HG03060 (cell line): ENCODE measurements at regions not wholly inside any gene's neighbourhood (a gene's known extent, or its start where the extent isn't known, plus 50 kb on each side); places are given as distances from the start of the nearest gene placed in this dataset.
"Not testable (repeated sequence)": the region's sequence is repeated elsewhere in the genome, so short reads cannot be mapped to it uniquely, and the experiment has no call there.

Experiments used
- ATAC-seq: cut with Tn5 transposase; IDR thresholded peaks from one replicate; pipeline ENCODE4 v1.9.1; 2021; ENCODE audit warnings: low read depth, moderate number of reproducible peaks; ENCODE audit not compliant: unreplicated experiment

GRCh38 chr11:57047610-57048009, 58.9 kb downstream of the OR5AK2 start:
- no peak for ATAC-seq

- ATAC-seq, result no peak
These were observed 61.0 kb downstream of the OR5AK2 start for GRCh38 chr11:57049749-57050148.

DNA sequence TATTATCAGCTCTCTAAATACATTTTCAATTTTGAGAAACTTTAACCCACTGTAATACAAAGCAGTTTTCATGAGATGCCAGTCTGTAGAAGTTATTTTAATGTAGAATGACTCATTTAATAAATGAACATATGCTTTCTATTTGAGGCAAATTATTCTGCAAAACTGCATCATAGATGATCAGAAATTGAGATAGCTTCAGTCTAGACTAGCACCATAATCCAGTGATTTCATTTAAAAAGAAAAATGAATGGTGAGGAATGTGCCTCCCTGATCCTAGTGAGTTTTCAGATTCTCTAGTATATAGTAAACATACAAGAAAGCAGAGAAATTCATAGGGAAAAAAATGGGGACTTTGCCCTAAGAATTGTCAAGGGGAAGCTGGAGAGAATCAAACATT, 66.1 kb downstream of the OR5AK2 start:
- no peak for ATAC-seq

DNA sequence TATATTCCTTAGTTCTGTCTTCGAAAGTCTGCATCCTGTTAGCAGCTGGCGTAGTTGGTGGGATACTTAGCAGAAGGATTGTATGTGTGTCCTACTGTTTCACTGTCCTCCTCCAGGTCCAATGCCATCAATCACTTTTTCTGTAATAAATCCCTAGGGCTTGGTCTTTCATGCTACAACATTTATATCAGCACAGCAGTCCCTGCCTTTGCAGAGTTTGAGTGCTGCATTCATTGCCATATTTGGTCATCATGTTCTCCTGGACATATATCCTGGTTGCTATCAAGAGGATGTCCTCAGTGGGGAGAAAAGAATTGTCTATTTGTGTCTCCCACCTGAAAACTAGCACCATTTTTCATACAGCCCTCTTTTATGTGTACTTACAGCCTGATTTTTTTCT, 67.0 kb downstream of the OR5AK2 start:
- ATAC-seq, result no peak

DNA sequence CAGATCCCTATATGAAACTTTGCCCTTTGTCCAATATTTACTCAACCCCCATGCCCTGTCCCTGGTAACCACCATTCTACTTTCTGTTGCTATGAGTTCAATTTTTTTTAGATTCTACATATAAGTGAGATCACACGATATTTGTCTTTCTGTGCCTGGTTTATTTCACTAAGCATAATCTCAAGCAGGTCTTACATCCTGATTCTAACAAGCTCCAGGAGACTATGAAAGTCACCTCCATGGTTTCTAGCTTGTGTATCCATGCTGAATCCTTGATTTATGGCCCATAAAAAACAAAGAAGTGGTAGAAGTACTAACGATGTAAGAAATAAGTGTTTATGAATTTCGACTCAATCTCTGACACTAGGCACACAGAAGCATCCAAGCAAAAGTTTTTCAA, 68.0 kb downstream of the OR5AK2 start:
- no peak for ATAC-seq

- no peak for ATAC-seq
These were observed 68.8 kb downstream of the OR5AK2 start for GRCh38 chr11:57057561-57057960.

GRCh38 chr11:57062957-57063356, 74.2 kb downstream of the OR5AK2 start:
- ATAC-seq, result not testable (repeated sequence)

DNA sequence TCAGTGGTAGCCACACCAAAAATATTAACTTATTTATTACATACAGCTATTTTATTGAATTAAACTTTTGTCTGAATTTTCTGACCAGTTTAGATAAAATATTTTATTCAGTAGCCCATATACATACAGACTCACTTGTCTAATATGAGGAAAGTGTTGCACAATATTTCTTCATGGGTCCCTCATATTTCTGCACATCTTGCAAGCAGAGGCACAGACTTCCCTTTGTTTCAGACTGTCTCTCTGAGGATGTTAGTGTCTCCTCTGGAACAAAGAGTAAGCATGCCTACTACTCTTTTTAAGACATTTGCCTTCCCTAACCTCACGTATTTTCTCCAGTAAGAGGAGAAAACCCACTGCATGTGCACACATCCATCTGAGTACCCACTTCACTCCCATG, 81.2 kb downstream of the OR5AK2 start:
- no peak for ATAC-seq

DNA sequence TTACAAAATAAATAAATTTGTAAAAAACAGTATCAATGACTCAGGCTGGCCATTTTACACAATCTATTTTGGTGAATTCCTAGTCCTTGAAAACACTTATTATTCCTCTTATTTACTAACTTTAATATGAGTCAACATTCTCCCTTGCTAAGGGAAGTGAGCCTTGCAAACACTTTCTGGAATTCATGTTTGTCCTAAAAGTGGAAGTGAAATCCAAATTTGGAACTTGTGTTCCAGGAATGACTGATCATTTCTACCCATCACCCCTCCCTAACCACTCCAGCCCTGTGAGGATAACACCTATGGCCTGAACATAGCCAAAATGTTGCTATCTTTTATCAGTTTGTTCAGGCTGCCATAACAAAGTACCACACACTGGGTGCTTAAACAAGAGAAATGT, 83.1 kb downstream of the OR5AK2 start:
- no peak for ATAC-seq

GRCh38 chr11:57072640-57073039, 83.9 kb downstream of the OR5AK2 start:
- no peak for ATAC-seq

DNA sequence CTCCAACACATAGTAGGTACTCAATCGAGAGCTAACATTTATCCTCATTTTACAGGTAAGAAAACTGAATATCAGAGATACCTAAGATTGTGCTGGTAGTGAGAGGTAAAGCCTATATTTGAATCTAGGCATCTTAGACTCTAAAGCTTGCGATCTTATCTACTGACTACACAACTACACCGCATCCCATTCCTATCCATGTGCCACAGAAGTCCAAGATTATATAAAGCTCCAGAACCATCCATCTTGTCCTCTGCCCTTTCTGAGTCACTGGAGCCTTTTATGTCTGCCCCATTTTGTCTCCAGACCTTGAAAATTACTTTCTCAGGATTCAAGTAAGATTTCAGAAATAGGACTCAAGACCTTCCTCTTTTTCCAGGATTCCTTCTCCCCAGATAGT, 84.4 kb downstream of the OR5AK2 start:
- ATAC-seq, result no peak

DNA sequence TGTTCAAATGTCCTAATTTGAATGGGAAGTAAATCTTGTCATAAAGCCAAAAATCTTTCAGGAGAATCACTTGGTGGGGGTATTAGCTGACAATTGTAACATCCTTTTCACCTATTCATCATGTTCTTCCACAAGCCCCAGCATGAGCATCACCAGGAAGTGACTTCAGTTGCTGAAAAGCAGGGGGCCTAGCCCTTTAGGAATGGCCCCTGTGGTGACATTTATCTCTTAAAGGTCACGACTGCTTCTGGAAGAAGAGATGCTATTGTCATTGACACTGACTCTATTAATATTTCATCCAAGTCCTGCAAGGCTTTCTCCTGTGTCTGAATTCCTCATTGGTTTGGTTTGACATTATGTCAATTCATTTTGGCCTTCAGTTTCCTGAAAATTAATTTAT, 92.6 kb downstream of the OR5AK2 start:
- no peak for ATAC-seq

- ATAC-seq, result no peak
These were observed 93.4 kb downstream of the OR5AK2 start for GRCh38 chr11:57082125-57082524.

GRCh38 chr11:57083641-57084385, 95.1 kb downstream of the OR5AK2 start:
- ATAC-seq, result no peak

- ATAC-seq, result no peak
These were observed 96.1 kb upstream of the LRRC55 start for GRCh38 chr11:57085611-57086010.

- ATAC-seq, result no peak
These were observed 93.8 kb upstream of the LRRC55 start for GRCh38 chr11:57087991-57088390.

GRCh38 chr11:57092028-57092698, 89.6 kb upstream of the LRRC55 start:
- no peak for ATAC-seq

GRCh38 chr11:57094181-57094935, 87.4 kb upstream of the LRRC55 start:
- no peak for ATAC-seq

GRCh38 chr11:57095417-57095816, 86.3 kb upstream of the LRRC55 start:
- no peak for ATAC-seq

DNA sequence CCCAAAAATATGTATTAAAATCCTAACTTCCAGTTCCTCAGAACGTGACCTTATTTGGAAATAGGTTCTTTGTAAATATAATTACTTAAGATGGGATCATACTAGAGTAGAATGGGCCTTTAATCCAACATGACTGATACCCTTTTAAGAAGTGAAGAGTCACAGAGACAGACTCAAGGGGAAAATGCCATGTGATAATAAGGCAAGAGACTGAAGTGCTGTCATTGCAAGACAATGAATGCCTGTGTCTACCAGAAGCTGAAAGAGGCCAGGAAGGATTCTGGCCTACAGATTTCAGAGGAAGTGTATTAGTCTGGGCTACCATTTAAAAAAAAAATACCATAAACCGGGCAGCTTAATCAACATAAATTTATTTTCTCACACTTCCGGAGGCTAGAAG, 85.9 kb upstream of the LRRC55 start:
- ATAC-seq, result no peak

DNA sequence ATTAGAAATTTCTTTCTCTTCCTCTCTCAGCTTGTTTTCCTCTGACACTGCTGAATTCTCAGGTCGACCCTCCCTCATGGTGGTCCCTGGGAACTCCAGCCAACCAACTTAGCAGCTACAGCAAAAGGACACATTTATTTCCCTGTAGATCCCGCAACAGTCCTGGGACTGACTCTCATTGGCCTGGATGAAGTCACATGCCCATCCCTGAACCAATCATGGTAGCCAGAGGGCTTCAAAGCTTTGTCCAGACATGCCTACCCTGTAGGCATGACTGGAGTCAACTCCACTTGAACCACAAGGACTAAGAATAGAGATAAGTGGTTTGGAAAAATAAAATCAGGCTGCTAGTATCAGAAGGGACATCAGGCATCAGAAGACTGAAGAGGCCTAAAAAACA, 84.6 kb upstream of the LRRC55 start:
- no peak for ATAC-seq

- no peak for ATAC-seq
These were observed 83.6 kb upstream of the LRRC55 start for GRCh38 chr11:57098191-57098590.
